UCSD-AML1 (cell line): ENCODE measurements at regions not wholly inside any gene's neighbourhood (a gene's known extent, or its start where the extent isn't known, plus 50 kb on each side); places are given as distances from the start of the nearest gene placed in this dataset.

Experiments
- DNase-seq: peaks from one replicate; lab custom pipeline; 2025; ENCODE audit not compliant: unreplicated experiment; lab: John Stamatoyannopoulos, UW

GRCh38 chr2:126825316-126825715 lies 73.4 kb upstream of the TEX51 start:
- no peak for DNase-seq

- DNase-seq: no peak
Observed at GRCh38 chr2:126826491-126826890, 72.2 kb upstream of the TEX51 start.

- no peak for DNase-seq
Observed at GRCh38 chr2:126827371-126827770, 71.3 kb upstream of the TEX51 start.

GRCh38 chr2:126828051-126828450 lies 70.6 kb upstream of the TEX51 start:
- DNase-seq: no peak

- DNase-seq: no peak
Observed at GRCh38 chr2:126828491-126828890, 70.2 kb upstream of the TEX51 start.

DNA sequence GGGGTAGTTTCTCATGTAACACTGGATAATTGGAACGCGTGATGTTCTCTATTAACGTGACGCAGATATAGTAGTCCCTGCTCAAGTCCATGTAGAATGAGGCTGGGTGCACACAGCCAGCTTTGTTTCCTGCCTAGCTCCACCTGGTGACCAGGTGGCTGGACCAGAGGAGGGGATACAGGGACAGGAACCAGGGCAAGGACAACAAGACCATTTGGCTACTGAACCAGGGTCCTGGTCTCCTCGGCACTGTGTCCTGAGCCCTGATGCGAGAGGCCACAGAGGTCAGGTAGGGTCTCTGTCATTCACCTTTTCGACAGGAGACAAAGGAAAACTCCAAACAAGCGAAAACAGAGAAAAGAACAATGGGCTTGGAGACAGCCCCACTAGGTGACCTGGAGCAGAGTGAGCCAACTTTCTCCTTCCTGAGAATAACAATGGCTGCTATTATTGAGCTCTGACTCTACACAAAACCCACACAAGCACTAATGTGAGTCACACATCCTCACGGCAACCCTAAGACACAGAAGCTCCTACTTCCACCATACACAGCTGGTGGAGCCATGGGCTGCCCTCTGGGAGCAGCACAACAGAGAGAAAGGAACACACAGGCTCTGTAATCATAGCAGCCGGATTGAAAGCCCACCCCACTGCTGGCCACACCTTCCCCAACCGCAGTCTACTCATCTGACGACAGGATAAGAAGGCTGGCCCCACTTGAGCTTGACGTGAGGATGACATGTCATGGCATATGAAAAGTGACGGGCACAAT lies 67.3 kb upstream of the TEX51 start:
- DNase-seq: no peak

DNA sequence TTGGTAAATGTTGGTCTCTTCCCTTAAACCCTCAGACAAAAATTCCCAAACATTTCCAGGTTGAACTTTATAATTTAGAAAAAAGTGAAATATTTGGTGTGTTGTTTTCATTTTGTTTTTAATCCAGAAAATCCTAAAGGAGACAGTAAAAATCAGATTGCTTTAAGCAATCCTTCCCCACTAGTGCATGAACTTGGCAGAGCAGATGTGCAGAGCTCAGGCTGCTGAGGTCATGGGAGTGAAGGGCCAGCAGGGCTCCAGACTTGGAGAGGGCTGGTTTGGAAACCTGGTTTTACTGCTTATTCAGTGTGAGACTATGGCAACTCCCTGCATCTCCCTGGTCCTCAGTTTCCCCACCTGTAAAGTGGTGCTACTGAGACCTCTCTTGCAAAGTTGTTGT lies 66.7 kb upstream of the TEX51 start:
- DNase-seq: no peak

DNA sequence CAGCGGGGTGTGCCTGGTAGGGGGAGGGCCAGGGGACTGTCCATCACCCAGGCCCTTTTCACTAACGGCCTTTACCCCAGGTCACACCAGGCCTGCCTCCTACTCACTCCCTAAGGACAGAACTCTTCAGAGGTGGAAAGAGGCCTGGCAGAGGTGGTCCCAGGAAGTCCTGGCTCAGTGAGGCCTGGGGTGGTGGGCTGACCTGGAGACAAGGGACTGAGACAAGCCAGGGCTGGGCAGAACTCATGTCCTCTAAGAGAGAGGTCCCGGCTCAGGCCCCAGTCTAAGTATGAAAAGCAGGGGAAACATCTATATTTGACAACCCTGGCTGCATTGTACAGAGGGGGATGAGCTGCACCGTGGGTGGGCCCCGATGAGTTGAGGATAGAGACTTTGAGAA lies 65.9 kb upstream of the TEX51 start:
- DNase-seq: no peak

DNA sequence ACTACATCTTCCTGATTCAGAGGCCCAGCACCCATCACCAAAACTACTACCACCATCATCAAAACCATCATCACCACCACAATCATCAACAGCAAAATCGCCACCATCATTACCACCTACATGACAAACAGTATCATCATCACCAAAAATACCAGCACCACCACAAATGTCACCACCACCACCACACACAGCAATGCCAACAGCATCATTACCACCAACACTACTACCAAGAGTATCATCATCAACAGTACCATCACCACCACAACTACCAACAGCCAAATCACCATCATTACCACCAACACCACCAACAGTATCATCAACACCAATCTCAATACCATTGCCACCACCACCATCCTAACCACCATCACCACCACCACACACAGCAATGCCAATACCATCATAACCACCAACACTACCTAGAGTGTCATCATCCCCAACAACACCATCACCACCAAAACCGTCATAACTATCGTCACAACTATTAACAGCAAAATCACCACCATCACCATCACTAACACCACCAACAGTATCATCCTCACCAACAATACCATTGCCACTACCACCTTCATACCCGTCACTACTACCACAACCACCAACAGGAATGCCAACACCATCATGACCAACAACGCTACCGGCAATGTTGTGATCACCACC lies 64.6 kb upstream of the TEX51 start:
- DNase-seq: no peak

DNA sequence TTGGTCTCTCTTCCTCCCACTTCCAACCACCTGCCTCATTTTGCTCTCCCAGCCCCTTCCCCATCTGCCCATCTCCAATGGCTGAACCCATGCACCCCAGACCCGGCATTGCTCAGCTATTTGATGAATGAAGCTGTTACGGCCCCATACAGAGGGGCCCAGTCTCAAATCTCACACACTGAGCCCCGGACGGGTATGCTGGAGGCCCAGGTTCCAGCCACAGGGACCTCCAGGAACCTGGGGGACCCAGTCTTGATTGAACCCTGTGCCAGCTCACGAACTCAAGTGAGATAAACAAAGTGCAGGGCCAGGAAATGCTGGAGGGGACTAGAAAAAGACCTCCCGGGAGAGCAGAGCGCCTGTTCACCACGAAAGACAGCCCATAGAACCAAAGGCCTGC lies 63.4 kb upstream of the TEX51 start:
- DNase-seq: no peak

GRCh38 chr2:126835831-126836230 lies 62.9 kb upstream of the TEX51 start:
- no peak for DNase-seq

DNA sequence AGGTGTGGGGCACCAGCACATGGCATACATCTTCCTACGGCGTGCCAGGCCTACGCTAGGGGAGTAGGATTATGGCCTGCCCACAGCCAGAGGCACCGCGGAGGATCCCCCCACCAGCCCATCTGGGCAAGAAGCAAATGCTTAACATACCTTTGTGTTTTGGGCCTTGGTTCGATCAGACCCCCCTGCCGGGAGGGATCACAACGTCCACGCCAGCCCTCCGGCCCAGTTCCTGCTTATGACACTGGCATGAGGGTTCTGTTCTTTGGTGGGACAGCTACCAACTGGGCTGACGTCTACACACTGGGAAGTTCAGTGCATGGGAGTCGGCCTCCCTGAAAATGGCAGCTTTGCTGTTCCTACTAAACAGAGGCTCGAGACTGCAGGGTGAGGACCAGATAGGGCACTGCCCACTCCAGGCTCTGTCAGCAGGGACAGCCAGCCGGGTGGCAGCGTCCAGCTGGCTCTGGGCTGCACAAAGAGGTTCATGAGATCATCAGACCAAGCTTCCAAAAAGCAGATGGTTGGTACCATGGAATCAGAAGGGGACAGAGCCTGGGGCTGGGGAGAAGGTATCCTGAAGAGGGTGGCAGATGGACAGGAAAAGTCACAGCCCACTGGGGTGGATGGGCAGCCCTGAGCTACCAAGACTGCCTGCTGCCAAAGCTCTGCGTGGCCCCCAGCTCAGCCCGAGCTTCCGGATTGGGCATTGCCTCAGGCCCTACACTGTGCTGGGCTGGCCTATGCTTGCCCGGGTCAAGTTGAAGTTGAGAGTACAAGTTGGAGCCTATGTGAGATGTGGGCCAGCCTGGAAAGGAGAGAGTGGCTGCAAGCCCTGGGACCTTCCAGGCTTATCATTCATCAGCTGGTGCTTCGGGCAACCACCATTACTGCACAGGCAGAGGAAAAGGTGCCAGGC lies 61.7 kb upstream of the TEX51 start:
- no peak for DNase-seq

- DNase-seq: no peak
Observed at GRCh38 chr2:126837966-126838715, 60.5 kb upstream of the TEX51 start.

DNA sequence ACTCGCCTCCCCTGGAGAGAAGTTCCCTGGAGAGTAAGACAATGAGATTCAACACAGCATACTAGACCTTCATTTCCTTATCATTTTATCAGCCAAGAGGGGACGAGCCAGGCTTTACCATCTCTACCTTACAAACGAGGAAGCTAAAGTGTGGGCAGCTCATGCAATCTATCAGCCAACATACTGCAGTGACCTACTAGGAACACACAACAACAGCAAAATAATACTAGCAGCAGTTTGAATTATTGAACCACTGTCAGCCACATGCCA lies 60.0 kb upstream of the TEX51 start:
- DNase-seq: no peak

GRCh38 chr2:126839796-126840195 lies 58.9 kb upstream of the TEX51 start:
- DNase-seq: no peak

DNA sequence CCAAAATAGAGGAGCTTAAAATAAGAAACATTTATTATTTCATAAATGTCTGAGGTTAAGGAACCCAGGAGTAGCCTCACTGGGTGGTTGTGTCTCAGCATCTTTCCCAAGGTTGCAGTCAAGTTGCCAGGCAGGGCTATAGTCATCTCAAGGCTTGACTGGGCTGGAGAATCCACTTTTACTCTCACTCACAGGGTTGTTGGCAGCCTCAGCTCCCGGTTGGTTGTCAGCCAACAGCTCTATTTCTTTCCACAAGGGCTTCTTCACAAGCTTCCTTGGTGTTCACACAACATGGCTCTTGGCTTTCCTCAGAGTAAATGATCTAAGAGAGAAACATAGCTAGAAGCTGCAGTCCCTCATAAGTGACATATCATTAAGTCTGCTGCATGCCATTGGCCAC lies 55.6 kb upstream of the TEX51 start:
- no peak for DNase-seq

DNA sequence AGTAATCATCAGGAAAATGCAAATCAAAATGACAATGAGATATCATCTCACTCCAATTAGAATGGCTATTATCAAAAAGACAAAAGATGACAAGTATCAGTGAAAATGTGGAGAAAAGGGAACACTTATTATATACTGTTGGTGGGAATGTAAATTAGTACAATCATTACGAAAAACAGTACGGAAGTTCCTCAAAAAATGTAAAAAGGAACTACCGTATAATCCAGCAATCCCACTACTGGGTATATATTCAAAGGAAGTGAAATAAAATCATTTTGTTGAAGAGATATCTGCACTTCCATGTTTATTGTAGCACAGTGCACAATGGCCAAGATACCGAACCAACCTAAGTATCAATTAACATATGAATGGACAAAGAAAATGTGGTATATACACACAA lies 52.4 kb upstream of the TEX51 start:
- no peak for DNase-seq
